ENCODE measurements at regions not wholly inside any gene's neighbourhood (a gene's known extent, or its start where the extent isn't known, plus 50 kb on each side); places are given as distances from the start of the nearest gene placed in this dataset.

- no peaks in the 10 kb centered on the region for H3K27me3 ChIP-seq (ENCODE audit: control insufficient read depth, insufficient read depth, low read length, poor library complexity, severe bottlenecking)
- WGBS, 2 experiments, result 92 to 97% methylated on average over 4 to 5 of the region's 5 CpGs
- H3K36me3 ChIP-seq (ENCODE audit: control insufficient read depth, insufficient read depth, low read length), result no peaks in the 10 kb centered on the region
- no peaks in the 10 kb centered on the region for H3K9me3 ChIP-seq (ENCODE audit: control insufficient read depth, low read length)
- H3K4me3 ChIP-seq (ENCODE audit: insufficient read depth, low read depth, low read length), result no peak overlapping the region
- H3K4me1 ChIP-seq (ENCODE audit: control insufficient read depth, insufficient read depth, low read length), result no peaks in the 10 kb centered on the region
- H3K27ac ChIP-seq (ENCODE audit: insufficient read depth, low read depth, low read length, poor library complexity, severe bottlenecking), result no peak overlapping the region
Observed at GRCh38 chr6:8201679-8202078, 99.3 kb upstream of the EEF1E1 start.

GRCh38 chr6:8200255-8200654 is 97.9 kb upstream of the EEF1E1 start:
- WGBS, 2 experiments, result 81 to 94% methylated on average over 3 of the region's 3 CpGs
- H3K27ac ChIP-seq (ENCODE audit: insufficient read depth, low read depth, low read length, poor library complexity, severe bottlenecking), result no peak overlapping the region
- H3K36me3 ChIP-seq (ENCODE audit: control insufficient read depth, insufficient read depth, low read length), result no peaks in the 10 kb centered on the region
- no peak overlapping the region for H3K4me3 ChIP-seq (ENCODE audit: insufficient read depth, low read depth, low read length)
- H3K9me3 ChIP-seq (ENCODE audit: control insufficient read depth, low read length), result no peaks in the 10 kb centered on the region
- peaks cover 10% of the 10 kb centered on the region for H3K4me1 ChIP-seq (ENCODE audit: control insufficient read depth, insufficient read depth, low read length)
- no peaks in the 10 kb centered on the region for H3K27me3 ChIP-seq (ENCODE audit: control insufficient read depth, insufficient read depth, low read length, poor library complexity, severe bottlenecking)

- peaks cover 35% of the 10 kb centered on the region for H3K4me1 ChIP-seq (ENCODE audit: control insufficient read depth, insufficient read depth, low read length)
- H3K27me3 ChIP-seq (ENCODE audit: control insufficient read depth, insufficient read depth, low read length, poor library complexity, severe bottlenecking), result no peaks in the 10 kb centered on the region
- no peak overlapping the region for H3K27ac ChIP-seq (ENCODE audit: insufficient read depth, low read depth, low read length, poor library complexity, severe bottlenecking)
- 88 to 93% methylated on average over 2 of the region's 4 CpGs for WGBS, 2 experiments
- H3K9me3 ChIP-seq (ENCODE audit: control insufficient read depth, low read length), result no peaks in the 10 kb centered on the region
- H3K4me3 ChIP-seq (ENCODE audit: insufficient read depth, low read depth, low read length), result no peak overlapping the region
- H3K36me3 ChIP-seq (ENCODE audit: control insufficient read depth, insufficient read depth, low read length), result no peaks in the 10 kb centered on the region
Observed at GRCh38 chr6:8195714-8196102, 93.4 kb upstream of the EEF1E1 start.

GRCh38 chr6:8195040-8195713 is 92.8 kb upstream of the EEF1E1 start:
- H3K4me3 ChIP-seq (ENCODE audit: insufficient read depth, low read depth, low read length), result no peak overlapping the region
- peak overlapping the region; percentile 47 for H3K27ac ChIP-seq (ENCODE audit: insufficient read depth, low read depth, low read length, poor library complexity, severe bottlenecking)
- H3K4me1 ChIP-seq (ENCODE audit: control insufficient read depth, insufficient read depth, low read length), result peaks cover 35% of the 10 kb centered on the region
- no peaks in the 10 kb centered on the region for H3K36me3 ChIP-seq (ENCODE audit: control insufficient read depth, insufficient read depth, low read length)
- H3K9me3 ChIP-seq (ENCODE audit: control insufficient read depth, low read length), result no peaks in the 10 kb centered on the region
- H3K27me3 ChIP-seq (ENCODE audit: control insufficient read depth, insufficient read depth, low read length, poor library complexity, severe bottlenecking), result no peaks in the 10 kb centered on the region
- WGBS, 2 experiments, result 27 to 80% methylated on average over 2 to 3 of the region's 3 CpGs

GRCh38 chr6:8194490-8194889 is 92.1 kb upstream of the EEF1E1 start:
- WGBS, 2 experiments, result 39 to 55% methylated on average over 3 of the region's 3 CpGs
- Histone ChIP-seq H3K9me3 (ENCODE audit: control insufficient read depth, low read length) (no peaks in the 10 kb centered on the region), H3K4me1 (ENCODE audit: control insufficient read depth, insufficient read depth, low read length) (peaks cover 35% of the 10 kb centered on the region), H3K27me3 (ENCODE audit: control insufficient read depth, insufficient read depth, low read length, poor library complexity, severe bottlenecking) (no peaks in the 10 kb centered on the region), H3K27ac (ENCODE audit: insufficient read depth, low read depth, low read length, poor library complexity, severe bottlenecking) (peak overlapping the region; percentile 47), H3K4me3 (ENCODE audit: insufficient read depth, low read depth, low read length) (no peak overlapping the region), H3K36me3 (ENCODE audit: control insufficient read depth, insufficient read depth, low read length) (no peaks in the 10 kb centered on the region)

- H3K4me1 ChIP-seq (ENCODE audit: control insufficient read depth, insufficient read depth, low read length), result peaks cover 35% of the 10 kb centered on the region
- 92 to 94% methylated on average over 1 to 2 of the region's 4 CpGs for WGBS, 2 experiments
- H3K9me3 ChIP-seq (ENCODE audit: control insufficient read depth, low read length), result no peaks in the 10 kb centered on the region
- H3K27me3 ChIP-seq (ENCODE audit: control insufficient read depth, insufficient read depth, low read length, poor library complexity, severe bottlenecking), result no peaks in the 10 kb centered on the region
- H3K27ac ChIP-seq (ENCODE audit: insufficient read depth, low read depth, low read length, poor library complexity, severe bottlenecking), result no peak overlapping the region
- no peak overlapping the region for H3K4me3 ChIP-seq (ENCODE audit: insufficient read depth, low read depth, low read length)
- H3K36me3 ChIP-seq (ENCODE audit: control insufficient read depth, insufficient read depth, low read length), result no peaks in the 10 kb centered on the region
Observed at GRCh38 chr6:8193541-8193940, 91.2 kb upstream of the EEF1E1 start.

GRCh38 chr6:8192597-8192996 is 90.2 kb upstream of the EEF1E1 start:
- Histone ChIP-seq H3K9me3 (ENCODE audit: control insufficient read depth, low read length) (no peaks in the 10 kb centered on the region), H3K4me1 (ENCODE audit: control insufficient read depth, insufficient read depth, low read length) (peaks cover 35% of the 10 kb centered on the region), H3K4me3 (ENCODE audit: insufficient read depth, low read depth, low read length) (no peak overlapping the region), H3K27ac (ENCODE audit: insufficient read depth, low read depth, low read length, poor library complexity, severe bottlenecking) (no peak overlapping the region), H3K27me3 (ENCODE audit: control insufficient read depth, insufficient read depth, low read length, poor library complexity, severe bottlenecking) (no peaks in the 10 kb centered on the region), H3K36me3 (ENCODE audit: control insufficient read depth, insufficient read depth, low read length) (no peaks in the 10 kb centered on the region)

GRCh38 chr6:8192067-8192466 is 89.7 kb upstream of the EEF1E1 start:
- H3K4me1 ChIP-seq (ENCODE audit: control insufficient read depth, insufficient read depth, low read length), result peaks cover 35% of the 10 kb centered on the region
- H3K27me3 ChIP-seq (ENCODE audit: control insufficient read depth, insufficient read depth, low read length, poor library complexity, severe bottlenecking), result no peaks in the 10 kb centered on the region
- 51 to 53% methylated on average over 5 of the region's 5 CpGs for WGBS, 2 experiments
- H3K36me3 ChIP-seq (ENCODE audit: control insufficient read depth, insufficient read depth, low read length), result no peaks in the 10 kb centered on the region
- no peaks in the 10 kb centered on the region for H3K9me3 ChIP-seq (ENCODE audit: control insufficient read depth, low read length)
- H3K4me3 ChIP-seq (ENCODE audit: insufficient read depth, low read depth, low read length), result no peak overlapping the region
- no peak overlapping the region for H3K27ac ChIP-seq (ENCODE audit: insufficient read depth, low read depth, low read length, poor library complexity, severe bottlenecking)

GRCh38 chr6:8191629-8192028 is 89.3 kb upstream of the EEF1E1 start:
- no peaks in the 10 kb centered on the region for H3K36me3 ChIP-seq (ENCODE audit: control insufficient read depth, insufficient read depth, low read length)
- H3K4me1 ChIP-seq (ENCODE audit: control insufficient read depth, insufficient read depth, low read length), result peaks cover 35% of the 10 kb centered on the region
- no peak overlapping the region for H3K4me3 ChIP-seq (ENCODE audit: insufficient read depth, low read depth, low read length)
- 85 to 88% methylated on average over 6 to 7 of the region's 7 CpGs for WGBS, 2 experiments
- no peaks in the 10 kb centered on the region for H3K27me3 ChIP-seq (ENCODE audit: control insufficient read depth, insufficient read depth, low read length, poor library complexity, severe bottlenecking)
- no peak overlapping the region for H3K27ac ChIP-seq (ENCODE audit: insufficient read depth, low read depth, low read length, poor library complexity, severe bottlenecking)
- H3K9me3 ChIP-seq (ENCODE audit: control insufficient read depth, low read length), result no peaks in the 10 kb centered on the region

GRCh38 chr6:8187209-8187608 is 84.9 kb upstream of the EEF1E1 start:
- Histone ChIP-seq H3K27me3 (ENCODE audit: control insufficient read depth, insufficient read depth, low read length, poor library complexity, severe bottlenecking) (no peaks in the 10 kb centered on the region), H3K4me1 (ENCODE audit: control insufficient read depth, insufficient read depth, low read length) (peaks cover 13% of the 10 kb centered on the region), H3K27ac (ENCODE audit: insufficient read depth, low read depth, low read length, poor library complexity, severe bottlenecking) (no peak overlapping the region), H3K36me3 (ENCODE audit: control insufficient read depth, insufficient read depth, low read length) (no peaks in the 10 kb centered on the region), H3K4me3 (ENCODE audit: insufficient read depth, low read depth, low read length) (no peak overlapping the region), H3K9me3 (ENCODE audit: control insufficient read depth, low read length) (no peaks in the 10 kb centered on the region)
- no CpG with 5 or more reads among the region's 2 CpGs for WGBS, 2 experiments
